ENCODE measurements at regions not wholly inside any gene's neighbourhood (a gene's known extent, or its start where the extent isn't known, plus 50 kb on each side); places are given as distances from the start of the nearest gene placed in this dataset.

DNA sequence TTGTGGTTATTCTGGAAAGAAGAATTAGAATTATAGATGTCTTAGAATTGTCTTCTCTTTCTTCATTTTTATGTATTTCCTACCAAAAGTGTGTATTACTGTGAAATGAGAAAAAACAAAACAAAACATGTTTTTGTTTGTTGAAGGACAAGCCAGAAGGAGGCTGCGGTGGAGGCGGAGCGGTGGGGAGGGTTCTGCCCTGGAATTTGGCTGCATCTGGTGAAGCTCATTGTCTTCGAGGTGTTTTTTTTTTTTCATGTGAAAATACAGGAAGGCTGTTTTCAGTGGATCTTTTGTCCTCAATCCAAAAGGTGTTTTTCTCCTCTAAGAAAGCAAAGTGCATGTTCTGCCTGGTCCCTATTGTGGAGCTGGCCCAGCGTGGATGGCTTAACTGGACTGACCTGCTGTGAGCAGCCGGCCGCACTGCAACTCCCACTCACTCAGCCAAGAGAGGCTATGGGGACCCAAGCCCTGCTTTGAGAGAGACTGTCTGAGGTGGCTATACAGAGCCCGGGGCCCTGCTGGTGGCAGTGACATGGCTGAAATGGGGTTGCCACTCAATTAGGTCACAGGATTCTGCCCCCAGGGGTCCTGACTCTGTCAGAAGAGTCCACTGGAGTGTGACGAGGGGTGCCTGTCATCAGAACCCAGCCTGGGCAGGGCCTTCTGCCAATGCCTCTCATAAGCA, 184.9 kb upstream of the MKI67 start:
- Histone ChIP-seq H3K27me3 (ENCODE audit: insufficient read depth, low read depth, low read length) (peaks cover 41% of the 10 kb centered on the region), H3K4me2 (ENCODE audit: low read length) (no peak overlapping the region), H3K36me3 (ENCODE audit: insufficient read depth, low read length) (no peaks in the 10 kb centered on the region), H3K9me3 (ENCODE audit: low read length) (no peaks in the 10 kb centered on the region), H3K9ac (ENCODE audit: low read length) (no peak overlapping the region), H4K20me1 (ENCODE audit: insufficient read depth) (no peaks in the 10 kb centered on the region), H3K4me3 (ENCODE audit: low read length) (no peak overlapping the region), H3K9me2 (ENCODE audit: insufficient read depth, low read length) (no peaks in the 10 kb centered on the region), H2AFZ (ENCODE audit: low read depth, low read length) (no peak overlapping the region), H3F3A (ENCODE audit: insufficient read depth, low read length, poor library complexity, severe bottlenecking) (no peaks in the 10 kb centered on the region), H3K79me2 (replicated peaks; ENCODE audit: insufficient read depth, low read length) (no peaks in the 10 kb centered on the region), H3K27ac (ENCODE audit: low read length) (no peak overlapping the region)
- TF ChIP-seq, protein P1, sequence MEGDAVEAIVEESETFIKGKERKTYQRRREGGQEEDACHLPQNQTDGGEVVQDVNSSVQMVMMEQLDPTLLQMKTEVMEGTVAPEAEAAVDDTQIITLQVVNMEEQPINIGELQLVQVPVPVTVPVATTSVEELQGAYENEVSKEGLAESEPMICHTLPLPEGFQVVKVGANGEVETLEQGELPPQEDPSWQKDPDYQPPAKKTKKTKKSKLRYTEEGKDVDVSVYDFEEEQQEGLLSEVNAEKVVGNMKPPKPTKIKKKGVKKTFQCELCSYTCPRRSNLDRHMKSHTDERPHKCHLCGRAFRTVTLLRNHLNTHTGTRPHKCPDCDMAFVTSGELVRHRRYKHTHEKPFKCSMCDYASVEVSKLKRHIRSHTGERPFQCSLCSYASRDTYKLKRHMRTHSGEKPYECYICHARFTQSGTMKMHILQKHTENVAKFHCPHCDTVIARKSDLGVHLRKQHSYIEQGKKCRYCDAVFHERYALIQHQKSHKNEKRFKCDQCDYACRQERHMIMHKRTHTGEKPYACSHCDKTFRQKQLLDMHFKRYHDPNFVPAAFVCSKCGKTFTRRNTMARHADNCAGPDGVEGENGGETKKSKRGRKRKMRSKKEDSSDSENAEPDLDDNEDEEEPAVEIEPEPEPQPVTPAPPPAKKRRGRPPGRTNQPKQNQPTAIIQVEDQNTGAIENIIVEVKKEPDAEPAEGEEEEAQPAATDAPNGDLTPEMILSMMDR (IDR thresholded peaks at IDR 0.05; ENCODE audit: poor library complexity, severe bottlenecking) = no peak
- TF ChIP-seq SMC3 (conservative IDR thresholded peaks at IDR 0.05; ENCODE audit: poor library complexity) (no peak), MXI1 (conservative IDR thresholded peaks at IDR 0.05; ENCODE audit: poor library complexity, severe bottlenecking) (no peak)

DNA sequence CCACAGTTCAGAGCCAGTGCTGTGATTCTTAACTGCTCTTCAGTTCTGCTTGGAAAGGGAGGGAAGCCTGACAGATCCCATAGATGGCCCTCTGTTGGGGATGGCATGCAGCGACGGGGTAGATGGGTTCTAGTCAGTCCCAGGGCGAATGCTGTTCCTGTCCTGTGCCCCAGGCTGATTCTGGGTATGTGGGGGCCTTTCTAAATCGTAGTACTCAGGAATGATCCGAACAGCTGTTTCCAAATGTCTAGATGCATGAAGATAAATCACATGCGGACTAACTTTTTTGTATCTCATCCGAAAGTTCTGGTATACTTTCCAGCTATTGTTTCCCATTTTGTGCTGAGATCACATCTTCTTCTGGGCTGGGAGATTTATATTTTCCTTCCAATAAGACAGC, 186.0 kb upstream of the MKI67 start:
- no peak overlapping the region for H3K4me2 ChIP-seq (ENCODE audit: low read length)
- peaks cover 37% of the 10 kb centered on the region for H3K27me3 ChIP-seq (ENCODE audit: insufficient read depth, low read depth, low read length)
- no peaks in the 10 kb centered on the region for H3F3A ChIP-seq (ENCODE audit: insufficient read depth, low read length, poor library complexity, severe bottlenecking)
- no peak overlapping the region for H3K4me3 ChIP-seq (ENCODE audit: low read length)
- no peak overlapping the region for H3K9ac ChIP-seq (ENCODE audit: low read length)
- no peaks in the 10 kb centered on the region for H3K36me3 ChIP-seq (ENCODE audit: insufficient read depth, low read length)
- TF ChIP-seq SMC3 (conservative IDR thresholded peaks at IDR 0.05; ENCODE audit: poor library complexity) (no peak), EZH2 (IDR thresholded peaks at IDR 0.05; ENCODE audit: borderline replicate concordance, insufficient read depth, low read length, poor library complexity, severe bottlenecking) (no peak), RAD21 (conservative IDR thresholded peaks at IDR 0.05) (no peak), TAF1 (IDR thresholded peaks at IDR 0.05; ENCODE audit: low read depth) (no peak), POLR2AphosphoS5 (IDR thresholded peaks at IDR 0.05) (no peak)
- TF ChIP-seq, protein P2, sequence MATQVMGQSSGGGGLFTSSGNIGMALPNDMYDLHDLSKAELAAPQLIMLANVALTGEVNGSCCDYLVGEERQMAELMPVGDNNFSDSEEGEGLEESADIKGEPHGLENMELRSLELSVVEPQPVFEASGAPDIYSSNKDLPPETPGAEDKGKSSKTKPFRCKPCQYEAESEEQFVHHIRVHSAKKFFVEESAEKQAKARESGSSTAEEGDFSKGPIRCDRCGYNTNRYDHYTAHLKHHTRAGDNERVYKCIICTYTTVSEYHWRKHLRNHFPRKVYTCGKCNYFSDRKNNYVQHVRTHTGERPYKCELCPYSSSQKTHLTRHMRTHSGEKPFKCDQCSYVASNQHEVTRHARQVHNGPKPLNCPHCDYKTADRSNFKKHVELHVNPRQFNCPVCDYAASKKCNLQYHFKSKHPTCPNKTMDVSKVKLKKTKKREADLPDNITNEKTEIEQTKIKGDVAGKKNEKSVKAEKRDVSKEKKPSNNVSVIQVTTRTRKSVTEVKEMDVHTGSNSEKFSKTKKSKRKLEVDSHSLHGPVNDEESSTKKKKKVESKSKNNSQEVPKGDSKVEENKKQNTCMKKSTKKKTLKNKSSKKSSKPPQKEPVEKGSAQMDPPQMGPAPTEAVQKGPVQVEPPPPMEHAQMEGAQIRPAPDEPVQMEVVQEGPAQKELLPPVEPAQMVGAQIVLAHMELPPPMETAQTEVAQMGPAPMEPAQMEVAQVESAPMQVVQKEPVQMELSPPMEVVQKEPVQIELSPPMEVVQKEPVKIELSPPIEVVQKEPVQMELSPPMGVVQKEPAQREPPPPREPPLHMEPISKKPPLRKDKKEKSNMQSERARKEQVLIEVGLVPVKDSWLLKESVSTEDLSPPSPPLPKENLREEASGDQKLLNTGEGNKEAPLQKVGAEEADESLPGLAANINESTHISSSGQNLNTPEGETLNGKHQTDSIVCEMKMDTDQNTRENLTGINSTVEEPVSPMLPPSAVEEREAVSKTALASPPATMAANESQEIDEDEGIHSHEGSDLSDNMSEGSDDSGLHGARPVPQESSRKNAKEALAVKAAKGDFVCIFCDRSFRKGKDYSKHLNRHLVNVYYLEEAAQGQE (IDR thresholded peaks at IDR 0.05; ENCODE audit: borderline replicate concordance) = no peak
- TF ChIP-seq, protein P1 (IDR thresholded peaks at IDR 0.05; ENCODE audit: poor library complexity, severe bottlenecking) = no peak
- no peak overlapping the region for H3K27ac ChIP-seq (ENCODE audit: low read length)
- no peak overlapping the region for H2AFZ ChIP-seq (ENCODE audit: low read depth, low read length)
- no peaks in the 10 kb centered on the region for H3K9me3 ChIP-seq (ENCODE audit: low read length)
- H3K9me2 ChIP-seq (ENCODE audit: insufficient read depth, low read length) = no peaks in the 10 kb centered on the region
- H3K79me2 ChIP-seq (replicated peaks; ENCODE audit: insufficient read depth, low read length) = no peaks in the 10 kb centered on the region
- H4K20me1 ChIP-seq (ENCODE audit: insufficient read depth) = no peaks in the 10 kb centered on the region
